ENCODE measurements at regions not wholly inside any gene's neighbourhood (a gene's known extent, or its start where the extent isn't known, plus 50 kb on each side); places are given as distances from the start of the nearest gene placed in this dataset.

- DNase-seq = no peak
These were observed 1191.9 kb upstream of the NUDT12 start for GRCh38 chr5:104754311-104754995.

GRCh38 chr5:104751969-104752368, 1189.4 kb upstream of the NUDT12 start:
- DNase-seq = no peak

DNA sequence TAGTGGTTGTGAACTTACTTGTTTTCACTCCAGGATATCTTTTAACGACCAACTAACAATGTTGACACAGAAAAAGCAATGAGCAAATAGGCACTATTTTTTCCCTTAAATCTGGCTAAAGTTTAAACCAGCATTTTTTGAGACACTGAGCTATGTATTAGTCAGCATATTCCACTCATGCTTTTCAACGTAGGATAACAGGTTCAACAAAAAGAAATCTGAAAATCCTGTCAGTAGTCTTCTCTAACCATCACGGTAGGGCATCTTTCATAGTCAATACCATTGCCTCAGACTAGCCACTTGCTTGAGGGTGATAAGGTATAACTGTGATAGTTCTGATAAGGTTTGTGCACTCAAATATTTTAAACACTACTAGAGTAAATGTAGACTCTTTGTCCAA, 1177.3 kb upstream of the NUDT12 start:
- no peak for DNase-seq

DNA sequence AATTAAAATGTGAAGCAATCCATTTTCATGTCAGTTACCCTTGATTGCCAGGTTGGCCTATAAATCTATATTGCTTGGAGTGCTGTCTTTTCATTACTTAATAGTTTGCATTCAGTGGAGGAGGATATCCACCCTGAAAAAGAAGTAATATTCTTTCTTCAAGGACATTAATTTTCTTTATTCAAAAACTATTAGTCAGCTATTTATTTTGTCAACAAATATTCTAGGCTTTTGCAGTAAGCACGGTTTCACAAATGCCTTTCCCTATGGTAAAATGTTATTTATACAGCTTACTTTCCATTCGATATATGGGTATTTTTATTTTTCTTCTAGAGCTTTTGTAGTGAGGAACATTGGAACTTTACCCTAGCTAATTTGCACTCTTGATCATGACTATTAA, 1176.9 kb upstream of the NUDT12 start:
- no peak for DNase-seq

GRCh38 chr5:104736073-104736472, 1173.5 kb upstream of the NUDT12 start:
- DNase-seq = no peak

- no peak for DNase-seq
These were observed 1171.5 kb upstream of the NUDT12 start for GRCh38 chr5:104734046-104734445.

DNA sequence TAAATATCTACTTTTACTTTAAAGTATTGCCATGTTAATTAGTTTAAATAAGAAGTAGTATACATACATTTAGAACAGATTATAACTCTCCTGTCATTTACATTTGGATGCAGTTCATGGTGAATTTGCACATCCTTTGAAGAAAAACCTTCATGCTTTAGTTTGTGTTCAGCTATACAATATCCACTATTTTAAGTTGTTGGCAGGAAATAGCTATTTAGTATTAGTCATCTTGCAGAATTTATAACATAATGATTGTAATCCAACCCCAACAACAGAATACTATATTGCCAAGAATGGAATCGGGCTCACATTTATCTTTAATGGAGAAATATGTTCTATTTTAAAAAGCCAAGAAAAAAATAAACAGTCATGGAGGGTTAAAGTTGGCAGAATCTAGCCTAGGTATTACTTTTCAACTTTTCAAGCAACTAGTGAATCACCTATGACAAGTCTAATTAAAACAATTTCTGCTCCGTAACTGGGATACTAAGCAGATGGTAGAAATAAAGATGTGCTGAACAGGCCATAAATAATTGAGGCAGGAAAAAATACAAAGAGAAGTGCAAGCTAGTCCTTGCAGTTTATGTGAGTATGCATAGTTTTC, 1170.6 kb upstream of the NUDT12 start:
- DNase-seq = no peak

GRCh38 chr5:104731331-104731730, 1168.7 kb upstream of the NUDT12 start:
- DNase-seq = no peak

GRCh38 chr5:104708027-104708426, 1145.4 kb upstream of the NUDT12 start:
- DNase-seq = no peak

GRCh38 chr5:104706600-104706999, 1144.0 kb upstream of the NUDT12 start:
- no peak for DNase-seq

GRCh38 chr5:104702212-104702611, 1139.6 kb upstream of the NUDT12 start:
- DNase-seq = no peak

- DNase-seq = no peak
These were observed 1136.8 kb upstream of the NUDT12 start for GRCh38 chr5:104699438-104699837.

GRCh38 chr5:104661256-104661655, 1098.7 kb upstream of the NUDT12 start:
- no peak for DNase-seq

- no peak for DNase-seq
These were observed 1096.9 kb upstream of the NUDT12 start for GRCh38 chr5:104659497-104659896.

GRCh38 chr5:104652271-104652861, 1089.8 kb upstream of the NUDT12 start:
- no peak for DNase-seq

DNA sequence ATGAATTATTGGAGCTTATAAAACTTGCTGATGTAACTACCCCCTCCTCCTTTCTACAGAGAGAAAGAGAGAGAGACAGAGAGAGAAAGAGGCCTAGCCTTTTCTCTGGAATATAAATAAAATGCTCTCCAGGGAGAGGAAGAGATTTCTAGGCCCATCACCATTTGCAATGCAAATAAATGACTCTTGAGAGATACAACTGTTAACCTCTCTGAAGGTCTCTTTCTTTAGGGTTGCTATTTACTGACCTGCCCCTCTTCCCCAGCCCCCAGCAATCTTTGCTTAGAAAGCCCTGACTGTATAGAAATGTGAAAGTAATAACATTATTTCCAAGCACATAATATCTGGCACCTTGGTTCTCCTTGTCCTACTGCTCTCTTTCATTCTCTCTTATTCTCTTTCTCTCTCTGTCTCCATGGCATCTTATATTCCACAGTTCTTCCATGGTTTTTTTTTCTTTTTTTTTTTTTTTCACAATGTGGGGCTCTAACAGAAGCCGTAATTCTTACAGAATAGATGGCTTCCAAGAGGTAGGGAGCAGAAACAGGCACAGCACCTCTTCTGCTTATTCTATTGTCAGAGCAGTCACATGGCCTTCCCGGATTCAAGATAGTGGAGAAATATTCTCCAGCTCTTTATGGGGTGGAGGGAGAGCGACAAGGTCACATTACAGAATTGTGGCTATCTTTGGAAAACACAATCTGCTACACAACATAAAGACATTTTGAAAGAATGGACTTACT, 1087.9 kb upstream of the NUDT12 start:
- no peak for DNase-seq

- no peak for DNase-seq
These were observed 1083.8 kb upstream of the NUDT12 start for GRCh38 chr5:104646416-104646815.

GRCh38 chr5:104643320-104643719, 1080.7 kb upstream of the NUDT12 start:
- DNase-seq = no peak

GRCh38 chr5:104635227-104635626, 1072.6 kb upstream of the NUDT12 start:
- no peak for DNase-seq

GRCh38 chr5:104628911-104629310, 1066.3 kb upstream of the NUDT12 start:
- no peak for DNase-seq

DNA sequence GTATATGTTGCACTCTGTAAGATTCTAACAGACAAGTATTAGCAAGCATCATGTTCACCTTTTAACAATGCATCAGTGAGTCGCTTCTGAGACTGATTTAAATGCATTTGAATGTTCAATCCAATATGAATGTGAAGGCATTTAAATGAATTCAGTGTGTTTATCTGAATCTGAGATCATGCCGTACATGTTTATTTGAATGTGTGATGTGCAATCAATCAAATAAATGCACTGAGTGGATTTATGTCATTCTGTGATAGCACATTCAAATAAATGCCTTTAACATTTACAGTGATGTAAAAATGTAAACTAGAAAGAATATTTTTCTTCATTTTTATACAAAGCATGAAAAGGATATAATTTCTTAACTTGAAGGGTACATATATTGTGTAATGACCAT, 1063.5 kb upstream of the NUDT12 start:
- no peak for DNase-seq

DNA sequence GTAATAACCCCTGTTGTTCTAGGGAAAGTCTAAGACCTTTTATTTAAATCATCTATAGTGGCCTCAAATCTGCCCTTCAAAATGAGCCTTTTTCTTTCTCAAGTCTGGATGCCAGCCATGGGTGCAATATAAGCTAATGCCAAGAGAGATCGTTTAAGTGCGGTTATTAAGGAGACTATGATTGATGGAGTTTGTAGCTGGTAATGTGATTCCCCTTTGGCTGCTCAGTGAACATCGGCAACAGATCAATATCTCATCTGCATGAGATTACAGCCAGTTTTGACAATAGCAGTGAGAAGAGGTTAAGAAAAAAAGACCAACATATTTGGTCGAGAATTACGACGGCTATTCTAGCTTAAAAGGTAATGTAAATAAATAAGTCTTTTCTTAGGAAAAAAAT, 1049.4 kb upstream of the NUDT12 start:
- no peak for DNase-seq

GRCh38 chr5:104611135-104611767, 1048.7 kb upstream of the NUDT12 start:
- DNase-seq = no peak
